SJCRH30 (cell line): ENCODE measurements at regions not wholly inside any gene's neighbourhood (a gene's known extent, or its start where the extent isn't known, plus 50 kb on each side); places are given as distances from the start of the nearest gene placed in this dataset.
"Not testable (repeated sequence)": the region's sequence is repeated elsewhere in the genome, so short reads cannot be mapped to it uniquely, and the experiment has no call there.

Experiments used
- DNase-seq, 2 experiments: peaks; one replicate each; pipeline ENCODE4 v3.0.0-alpha.2; 2015 to 2020
- H3K27ac ChIP-seq: fragments of 250-450 bp; sonication (Bioruptor Pico); 2 replicates; pipeline ENCODE4 v1.5.1; 2020; ENCODE audit warnings: mild to moderate bottlenecking, moderate library complexity
- H3K27me3 ChIP-seq: fragments of 250-450 bp; sonication (Bioruptor Pico); 2 replicates; pipeline ENCODE4 v1.5.1; 2020; ENCODE audit warnings: mild to moderate bottlenecking, moderate library complexity
- H3K36me3 ChIP-seq: fragments of 250-450 bp; sonication (Bioruptor Pico); 2 replicates; pipeline ENCODE4 v1.5.1; 2020; ENCODE audit warnings: mild to moderate bottlenecking, moderate library complexity
- H3K4me1 ChIP-seq: fragments of 250-450 bp; sonication (Bioruptor Pico); 2 replicates; pipeline ENCODE4 v1.5.1; 2020; ENCODE audit warnings: mild to moderate bottlenecking, moderate library complexity
- H3K4me3 ChIP-seq: fragments of 250-450 bp; sonication (Bioruptor Pico); 2 replicates; pipeline ENCODE4 v1.5.1; 2020; ENCODE audit warnings: mild to moderate bottlenecking, moderate library complexity
- H3K9me3 ChIP-seq: fragments of 250-450 bp; sonication (Bioruptor Pico); replicated peaks from 2 replicates; pipeline ENCODE4 v1.5.1; 2020; ENCODE audit warnings: mild to moderate bottlenecking, moderate library complexity

DNA sequence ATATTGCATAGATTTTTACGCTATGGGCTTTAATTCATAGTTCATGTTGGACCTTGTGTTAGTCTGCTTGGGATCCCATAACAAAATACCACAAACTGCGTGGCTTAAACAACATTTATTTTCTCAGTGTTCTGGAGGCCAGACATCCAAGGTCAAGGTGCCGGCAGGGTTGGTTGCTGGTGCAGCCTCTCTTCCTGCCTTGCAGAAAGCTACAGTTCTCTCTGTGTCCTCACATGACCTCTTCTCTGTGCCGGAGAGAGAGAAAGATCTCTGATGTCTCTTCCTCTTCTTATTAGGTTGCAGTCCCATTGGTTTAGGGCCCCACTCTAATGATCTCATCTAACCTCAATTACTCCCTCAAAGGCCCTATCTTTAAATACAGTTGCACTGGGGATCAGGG is 170.5 kb downstream of the IPO8 start:
- no peaks in the 10 kb centered on the region for H3K4me1 ChIP-seq
- no peaks in the 10 kb centered on the region for H3K36me3 ChIP-seq
- 0 out of 2 replicates have a peak, but pooled peaks cover 3% of the 10 kb centered on the region for H3K9me3 ChIP-seq
- DNase-seq = no peak
- no peak overlapping the region for H3K4me3 ChIP-seq
- H3K27ac ChIP-seq = no peak overlapping the region
- H3K27me3 ChIP-seq = no peaks in the 10 kb centered on the region

DNA sequence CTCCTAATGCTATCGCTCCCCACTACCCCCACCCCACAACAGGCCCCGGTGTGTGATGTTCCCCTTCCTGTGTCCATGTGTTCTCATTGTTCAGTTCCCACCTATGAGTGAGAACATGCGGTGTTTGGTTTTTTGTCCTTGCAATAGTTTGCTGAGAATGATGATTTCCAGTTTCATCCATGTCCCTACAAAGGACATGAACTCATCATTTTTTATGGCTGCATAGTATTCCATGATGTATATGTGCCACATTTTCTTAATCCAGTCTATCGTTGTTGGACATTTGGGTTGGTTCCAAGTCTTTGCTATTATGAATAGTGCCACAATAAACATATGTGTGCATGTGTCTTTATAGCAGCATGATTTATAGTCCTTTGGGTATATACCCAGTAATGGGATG is 175.4 kb downstream of the IPO8 start:
- not testable (repeated sequence) for H3K9me3 ChIP-seq, H3K4me3 ChIP-seq, H3K27ac ChIP-seq, H3K36me3 ChIP-seq, H3K27me3 ChIP-seq, DNase-seq
- peaks cover 17% of the 10 kb centered on the region for H3K4me1 ChIP-seq

DNA sequence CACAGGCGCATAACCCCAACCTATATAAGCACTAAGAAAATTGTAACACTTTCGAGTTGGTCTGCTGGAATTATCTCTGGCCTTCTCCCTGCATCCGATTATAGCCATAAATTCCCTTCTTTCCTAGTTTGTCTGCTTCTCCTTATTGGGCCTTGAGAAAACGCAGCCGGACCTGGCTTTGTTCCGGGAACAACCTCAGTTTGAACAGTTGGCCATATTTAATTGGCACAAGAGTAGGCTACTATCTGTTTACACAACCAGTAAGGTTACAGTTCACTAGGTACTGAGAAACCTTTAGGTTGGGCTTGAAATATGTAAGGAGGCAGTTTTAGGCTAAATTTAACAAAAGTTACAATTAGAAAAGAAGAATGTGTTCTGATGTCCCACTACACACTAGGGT is 176.1 kb downstream of the IPO8 start:
- Histone ChIP-seq H3K27ac (peak overlapping the region; percentile 67), H3K36me3 (no peaks in the 10 kb centered on the region), H3K4me3 (peak overlapping the region; percentile 30; the same call in 1 of the 2 replicates), H3K4me1 (peaks cover 17% of the 10 kb centered on the region), H3K9me3 (0 out of 2 replicates have a peak, but pooled peaks cover 3% of the 10 kb centered on the region), H3K27me3 (no peaks in the 10 kb centered on the region)
- peak in 1 of 2 experiments; percentile 41 for DNase-seq

DNA sequence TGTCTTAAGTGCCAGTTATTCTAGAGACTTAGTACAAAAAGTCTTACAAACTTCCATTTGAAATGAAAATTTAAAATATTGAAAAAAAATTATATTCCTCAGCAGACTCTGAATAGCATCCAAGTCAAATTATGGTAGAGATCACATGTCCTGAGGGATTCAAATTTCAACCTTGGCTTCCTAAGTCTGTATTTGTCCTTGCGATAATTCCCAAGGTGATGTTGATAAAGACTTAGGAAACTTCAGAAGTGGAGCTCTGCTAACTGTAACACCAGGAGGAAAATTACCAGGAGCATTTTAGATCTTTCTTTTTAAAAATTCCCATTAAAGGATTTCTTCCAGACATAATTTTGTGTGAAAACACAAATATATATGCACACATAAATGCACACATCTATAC is 178.3 kb downstream of the IPO8 start:
- Histone ChIP-seq H3K9me3 (no peaks in the 10 kb centered on the region), H3K27ac (no peak overlapping the region), H3K27me3 (no peaks in the 10 kb centered on the region), H3K4me3 (no peak overlapping the region), H3K4me1 (peaks cover 17% of the 10 kb centered on the region), H3K36me3 (no peaks in the 10 kb centered on the region)
- DNase-seq = no peak

DNA sequence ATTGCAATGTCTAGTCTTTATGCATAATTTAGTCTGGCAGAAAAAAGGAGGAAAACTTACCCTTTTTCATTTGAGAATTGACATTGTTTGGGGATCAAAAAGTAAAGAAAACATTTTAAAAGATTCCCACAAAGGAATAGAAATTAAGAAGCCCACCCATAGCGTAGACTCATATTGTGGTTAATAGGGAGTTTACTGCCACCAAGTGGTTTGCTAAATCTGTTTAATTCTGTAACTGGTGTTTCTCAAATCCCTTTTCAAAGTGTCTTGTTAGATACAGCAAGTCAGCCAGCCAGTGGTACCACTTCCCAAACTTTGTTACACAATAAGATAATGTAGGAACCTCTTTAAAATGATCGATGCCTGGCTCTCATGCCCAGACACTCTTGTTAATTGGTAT is 180.3 kb downstream of the IPO8 start:
- DNase-seq = peak in 1 of 2 experiments; percentile 66
- Histone ChIP-seq H3K27ac (no peak overlapping the region), H3K9me3 (no peaks in the 10 kb centered on the region), H3K4me3 (no peak overlapping the region), H3K27me3 (no peaks in the 10 kb centered on the region), H3K4me1 (peaks cover 17% of the 10 kb centered on the region), H3K36me3 (no peaks in the 10 kb centered on the region)

DNA sequence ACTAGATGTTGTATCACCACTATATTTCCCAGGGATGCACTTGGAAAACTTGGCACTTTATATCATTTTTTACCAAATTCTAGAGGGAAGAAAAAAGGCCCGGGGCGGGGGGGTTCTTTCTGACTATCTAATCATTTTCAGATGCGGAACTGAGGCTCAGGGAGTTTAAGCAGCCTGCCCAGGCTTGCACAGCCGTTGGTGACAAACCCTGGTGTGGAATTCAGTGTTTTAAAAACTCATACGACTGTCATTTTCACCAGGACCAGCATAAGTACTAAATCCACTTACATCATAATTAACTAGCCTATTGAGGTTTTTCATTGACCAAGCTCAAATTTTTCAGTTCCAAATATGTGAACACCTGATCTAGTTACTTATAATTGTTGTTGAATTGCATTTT is 181.0 kb downstream of the IPO8 start:
- Histone ChIP-seq H3K27ac (no peak overlapping the region), H3K36me3 (no peaks in the 10 kb centered on the region), H3K9me3 (no peaks in the 10 kb centered on the region), H3K4me1 (peaks cover 14% of the 10 kb centered on the region), H3K27me3 (no peaks in the 10 kb centered on the region), H3K4me3 (no peak overlapping the region)
- DNase-seq = no peak

DNA sequence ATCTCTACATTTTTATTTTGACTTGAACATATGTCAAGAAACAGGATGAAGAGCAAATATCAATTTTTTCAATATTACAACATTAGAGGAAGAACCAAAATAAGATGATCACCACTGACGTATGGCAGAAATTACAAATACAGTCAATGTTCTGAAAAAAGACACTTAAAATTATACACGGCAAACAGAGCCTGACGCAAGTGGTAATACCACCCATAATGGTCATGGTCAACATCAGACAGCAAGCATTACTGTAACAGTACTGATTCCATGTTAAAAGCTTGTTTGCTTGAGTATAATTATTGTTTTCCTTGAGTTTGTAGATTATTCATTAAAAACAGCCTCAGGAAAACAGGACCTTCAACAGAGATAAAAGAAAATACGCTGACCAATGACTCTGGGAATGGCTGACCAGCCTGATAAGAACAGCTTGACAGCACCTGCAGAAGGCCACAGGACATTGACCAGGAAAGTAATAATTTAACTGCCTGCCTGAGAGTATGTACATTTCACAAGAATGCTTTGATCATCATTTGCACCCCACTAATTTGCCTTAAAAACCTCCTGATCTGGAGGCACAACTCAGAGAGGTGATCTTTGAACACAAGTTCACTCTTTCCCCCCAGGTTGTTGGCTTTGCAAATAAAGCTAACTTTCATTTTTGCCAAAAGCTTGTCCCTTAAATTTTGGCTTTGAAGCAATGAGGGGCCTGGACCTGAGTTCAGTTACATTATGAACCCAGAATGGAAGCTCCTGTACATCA is 187.3 kb downstream of the IPO8 start:
- no peak overlapping the region for H3K27ac ChIP-seq
- no peaks in the 10 kb centered on the region for H3K27me3 ChIP-seq
- H3K4me3 ChIP-seq = no peak overlapping the region
- H3K4me1 ChIP-seq = no peaks in the 10 kb centered on the region
- DNase-seq = no peak
- H3K9me3 ChIP-seq = no peaks in the 10 kb centered on the region
- no peaks in the 10 kb centered on the region for H3K36me3 ChIP-seq

- Histone ChIP-seq H3K4me1 (no peaks in the 10 kb centered on the region), H3K36me3 (no peaks in the 10 kb centered on the region), H3K27me3 (no peaks in the 10 kb centered on the region), H3K4me3 (no peak overlapping the region), H3K9me3 (no peaks in the 10 kb centered on the region), H3K27ac (no peak overlapping the region)
- no peak for DNase-seq
Observed at GRCh38 chr12:30507576-30507975, 188.1 kb downstream of the IPO8 start.

GRCh38 chr12:30506411-30506810 is 189.3 kb downstream of the IPO8 start:
- H3K9me3 ChIP-seq = no peaks in the 10 kb centered on the region
- DNase-seq = no peak
- no peaks in the 10 kb centered on the region for H3K4me1 ChIP-seq
- no peaks in the 10 kb centered on the region for H3K36me3 ChIP-seq
- no peaks in the 10 kb centered on the region for H3K27me3 ChIP-seq
- H3K4me3 ChIP-seq = no peak overlapping the region
- H3K27ac ChIP-seq = no peak overlapping the region

DNA sequence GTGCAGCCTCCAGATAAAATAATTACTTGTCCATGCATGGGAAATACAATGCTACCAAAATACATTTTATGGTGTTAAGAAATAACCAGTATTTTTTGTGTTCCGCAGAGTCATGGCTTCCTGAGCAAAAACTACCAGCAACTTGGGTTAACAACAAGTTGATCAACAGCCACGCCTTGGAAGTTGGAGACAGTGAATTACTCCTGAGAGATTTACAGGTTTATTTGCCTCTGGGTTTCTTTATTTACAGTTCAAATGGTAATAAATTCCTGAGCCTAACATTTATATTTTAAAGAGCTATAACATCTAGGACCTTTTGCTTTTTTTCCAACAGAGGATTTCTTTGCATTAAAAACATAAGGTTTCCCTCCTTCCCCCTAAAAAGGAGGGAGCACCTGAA is 194.0 kb downstream of the IPO8 start:
- Histone ChIP-seq H3K4me3 (no peak overlapping the region), H3K27me3 (no peaks in the 10 kb centered on the region), H3K4me1 (no peaks in the 10 kb centered on the region), H3K27ac (no peak overlapping the region), H3K9me3 (0 out of 2 replicates have a peak, but pooled peaks cover 3% of the 10 kb centered on the region), H3K36me3 (no peaks in the 10 kb centered on the region)
- no peak for DNase-seq

DNA sequence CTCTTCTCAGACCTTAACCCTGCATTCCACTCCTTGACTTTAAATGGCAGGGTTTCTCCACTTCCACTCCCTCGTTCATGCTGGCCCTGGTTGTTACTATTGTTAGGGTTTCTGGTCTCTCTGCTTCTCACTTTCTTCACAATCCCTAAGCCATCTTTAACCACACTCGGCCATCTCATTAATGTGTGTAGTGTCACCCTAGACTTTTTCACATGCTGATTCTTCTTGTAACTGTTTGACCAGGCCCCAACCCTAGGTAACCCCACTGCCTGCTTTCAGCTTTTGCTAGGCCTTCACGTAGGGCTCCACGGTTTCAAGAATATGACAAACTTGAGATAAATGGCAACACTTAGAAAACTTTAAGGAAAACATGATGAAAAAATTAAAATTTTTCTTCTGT is 195.1 kb downstream of the IPO8 start:
- no peak for DNase-seq
- H3K9me3 ChIP-seq = 0 out of 2 replicates have a peak, but pooled peaks cover 5% of the 10 kb centered on the region
- no peak overlapping the region for H3K27ac ChIP-seq
- H3K4me1 ChIP-seq = no peaks in the 10 kb centered on the region
- no peak overlapping the region for H3K4me3 ChIP-seq
- H3K36me3 ChIP-seq = no peaks in the 10 kb centered on the region
- H3K27me3 ChIP-seq = no peaks in the 10 kb centered on the region

- Histone ChIP-seq H3K36me3 (no peaks in the 10 kb centered on the region), H3K27ac (no peak overlapping the region), H3K27me3 (no peaks in the 10 kb centered on the region), H3K4me3 (no peak overlapping the region), H3K4me1 (no peaks in the 10 kb centered on the region), H3K9me3 (no peaks in the 10 kb centered on the region)
- no peak for DNase-seq
Observed at GRCh38 chr12:30485230-30485890, 210.3 kb downstream of the IPO8 start.

DNA sequence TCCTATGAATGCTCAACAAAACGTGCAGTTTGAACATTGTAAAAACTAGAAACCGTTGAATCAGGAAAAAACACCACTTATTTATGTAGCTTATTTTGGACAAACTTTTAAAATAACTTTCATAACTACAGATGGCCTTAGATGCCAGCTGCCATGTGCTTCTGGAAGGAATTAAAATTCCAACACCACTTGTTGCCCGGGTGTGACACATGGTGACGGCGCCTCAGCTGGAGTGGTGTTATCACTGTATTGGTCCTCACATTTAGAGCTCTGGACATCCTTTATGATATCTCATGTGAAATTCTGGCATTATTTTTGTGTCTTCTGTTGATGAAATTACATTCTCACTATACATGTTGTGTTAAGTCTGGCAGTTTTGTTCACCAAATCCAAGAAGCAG is 211.0 kb downstream of the IPO8 start:
- Histone ChIP-seq H3K36me3 (no peaks in the 10 kb centered on the region), H3K4me3 (no peak overlapping the region), H3K9me3 (no peaks in the 10 kb centered on the region), H3K27ac (no peak overlapping the region), H3K4me1 (no peaks in the 10 kb centered on the region), H3K27me3 (no peaks in the 10 kb centered on the region)
- DNase-seq = peak; percentile 8 to 19

GRCh38 chr12:30482650-30483049 is 213.0 kb downstream of the IPO8 start:
- H3K36me3 ChIP-seq = no peaks in the 10 kb centered on the region
- H3K4me1 ChIP-seq = no peaks in the 10 kb centered on the region
- no peak overlapping the region for H3K4me3 ChIP-seq
- DNase-seq = no peak
- H3K9me3 ChIP-seq = no peaks in the 10 kb centered on the region
- no peak overlapping the region for H3K27ac ChIP-seq
- H3K27me3 ChIP-seq = no peaks in the 10 kb centered on the region

DNA sequence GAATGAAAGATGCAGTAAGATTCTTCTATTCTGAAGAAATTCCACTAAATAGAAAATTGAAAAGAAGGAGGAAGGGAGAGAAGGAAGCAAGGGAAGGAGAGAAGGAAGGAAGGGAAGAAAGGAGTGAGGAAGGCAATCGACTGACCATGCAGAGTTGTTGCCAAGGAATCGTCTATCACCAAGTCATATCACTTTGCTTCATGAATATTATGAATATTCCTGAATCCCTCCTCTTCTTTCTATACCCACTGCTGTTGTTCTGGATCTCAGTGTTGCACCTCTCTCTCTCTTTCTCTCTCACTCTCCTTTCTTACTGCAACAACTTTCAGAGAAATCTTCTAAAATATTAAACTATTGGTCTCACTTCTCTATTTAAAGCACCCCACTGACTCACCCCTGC is 222.4 kb downstream of the IPO8 start:
- Histone ChIP-seq H3K27ac (no peak overlapping the region), H3K36me3 (no peaks in the 10 kb centered on the region), H3K9me3 (no peaks in the 10 kb centered on the region; the same call in 1 of the 2 replicates), H3K4me3 (no peak overlapping the region), H3K27me3 (no peaks in the 10 kb centered on the region), H3K4me1 (no peaks in the 10 kb centered on the region)
- DNase-seq = no peak
